CD4-positive, alpha-beta T cell (primary cell): ENCODE measurements at regions not wholly inside any gene's neighbourhood (a gene's known extent, or its start where the extent isn't known, plus 50 kb on each side); places are given as distances from the start of the nearest gene placed in this dataset.

Experiments used
- ATAC-seq: fragments of 200-7000 bp; cut with Tn5 transposase; one replicate; pipeline ENCODE4 v1.10.0; 2022; ENCODE audit warnings: mild to moderate bottlenecking; ENCODE audit not compliant: poor library complexity
- CTCF ChIA-PET: fragments of 350-600 bp; sonication (Branson Sonifier 250); formaldehyde crosslinking; loops from one replicate; lab custom pipeline; 2021; ENCODE audit warnings: antibody characterized with exemption, inconsistent platforms; lab: Charles Lee
- POLR2A ChIA-PET: fragments of 350-600 bp; sonication (Branson Sonifier 250); formaldehyde crosslinking; loops from one replicate; lab custom pipeline; 2021; ENCODE audit warnings: antibody characterized with exemption, inconsistent platforms; lab: Charles Lee
- DNase-seq, 14 experiments: peaks; one replicate each; pipeline ENCODE4 v3.0.0-alpha.2; 2013 to 2020; ENCODE audit warnings: mixed read lengths in 2 of 14
- H3K27ac ChIP-seq, 2 donors: one replicate each; pipeline versions ENCODE4 v1.5.1 to v1.7.0; 2013; ENCODE audit warnings: low read length in 2 of 2, low read depth in 1 of 2, mild to moderate bottlenecking in 1 of 2
- H3K27me3 ChIP-seq, 2 experiments: 1 replicate in 1 of 2; 2 replicates in 1 of 2; pipeline versions ENCODE4 v1.6.1 to v1.7.0; 2013; ENCODE audit warnings: low read length in 2 of 2, control low read depth in 1 of 2, mild to moderate bottlenecking in 1 of 2, moderate library complexity in 1 of 2; ENCODE audit not compliant: insufficient read depth in 2 of 2, control insufficient read depth in 1 of 2
- H3K36me3 ChIP-seq: one replicate; pipeline ENCODE4 v1.6.1; 2013; ENCODE audit warnings: low read length, control low read depth; ENCODE audit not compliant: insufficient read depth
- H3K4me1 ChIP-seq: one replicate; pipeline ENCODE4 v1.6.1; 2013; ENCODE audit warnings: low read length, control low read depth; ENCODE audit not compliant: insufficient read depth
- H3K4me3 ChIP-seq: one replicate; pipeline ENCODE4 v1.5.1; 2013; ENCODE audit warnings: mild to moderate bottlenecking, low read length, moderate library complexity
- H3K9me3 ChIP-seq, 2 experiments: 1 replicate in 1 of 2; 2 replicates in 1 of 2; pipeline versions ENCODE4 v1.6.1 to v1.7.0; 2013; ENCODE audit warnings: low read length in 2 of 2, mild to moderate bottlenecking in 2 of 2, control low read depth in 1 of 2, moderate library complexity in 1 of 2; ENCODE audit not compliant: control insufficient read depth in 1 of 2, insufficient read depth in 1 of 2
- H3K27ac Mint-ChIP-seq: one replicate; pipeline ENCODE4 v1.8.0; 2020; ENCODE audit warnings: mixed read lengths
- H3K27me3 Mint-ChIP-seq: one replicate; pipeline ENCODE4 v1.8.0; 2021; ENCODE audit warnings: mixed read lengths
- H3K36me3 Mint-ChIP-seq: one replicate; pipeline ENCODE4 v1.8.0; 2021; ENCODE audit warnings: low read depth, mixed read lengths
- H3K4me1 Mint-ChIP-seq: one replicate; pipeline ENCODE4 v1.8.0; 2021; ENCODE audit warnings: low read depth, mixed read lengths
- H3K4me3 Mint-ChIP-seq: one replicate; pipeline ENCODE4 v1.8.0; 2020; ENCODE audit warnings: mild to moderate bottlenecking, mixed read lengths
- H3K9me3 Mint-ChIP-seq: one replicate; pipeline ENCODE4 v1.8.0; 2020; ENCODE audit warnings: mixed read lengths
- intact Hi-C, 2 experiments: fragments of 100-400 bp; cut with DNase I in 1 of 2; cut with micrococcal nuclease in 1 of 2; formaldehyde crosslinking; loops; one replicate each; pipeline versions ENCODE4 v1.15.1 to v1.9.0; 2023 to 2025; cut with DNase I, micrococcal nuclease
- TF ChIP-seq, protein P1 (sequence below): fragments of 200-600 bp; IDR thresholded peaks from one replicate; pipeline ENCODE4 v1.8.0; 2022; ENCODE audit warnings: antibody characterized with exemption, mild to moderate bottlenecking

DNA sequence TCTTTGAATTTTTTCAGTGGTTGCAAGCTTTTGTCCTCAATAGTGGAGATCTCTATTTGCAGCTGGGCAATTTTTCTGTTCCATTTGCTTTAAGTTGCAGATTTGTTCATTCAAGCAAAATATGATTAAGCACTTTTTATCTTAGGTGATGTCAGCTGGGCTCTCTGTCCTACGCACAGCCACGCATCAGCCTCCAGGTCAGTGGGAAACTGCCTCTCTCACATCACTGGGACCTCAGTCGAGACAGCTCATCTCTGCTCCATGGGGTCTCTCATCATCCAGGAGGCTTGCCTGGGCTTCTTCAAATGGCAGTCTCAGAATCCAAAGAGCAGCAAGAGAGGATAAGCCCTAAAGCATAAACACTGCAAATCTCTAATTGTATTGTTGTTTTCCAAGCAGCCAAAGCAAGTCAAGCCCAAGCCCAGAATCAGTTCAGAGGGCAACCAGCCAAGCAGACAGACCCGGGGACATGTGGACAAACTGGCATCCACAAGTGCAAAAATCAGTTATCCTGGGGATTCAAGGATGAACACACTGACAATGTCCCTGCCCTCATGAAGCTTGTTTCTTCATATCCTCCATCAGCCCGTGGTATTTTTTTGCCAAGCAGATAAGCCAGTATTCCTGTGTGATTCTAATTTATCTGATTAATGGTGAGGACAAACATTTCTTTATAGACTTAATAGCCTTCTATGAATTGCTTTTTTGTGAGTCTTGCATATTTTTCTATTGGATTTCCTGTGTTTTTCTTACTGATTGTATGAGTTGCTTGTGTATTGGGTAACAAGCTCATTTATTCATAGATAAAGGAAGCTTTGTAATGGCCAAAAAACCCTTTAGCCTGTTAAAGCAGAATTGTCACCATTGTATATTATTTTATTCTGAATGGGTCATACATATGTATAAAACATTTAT lies 262.5 kb downstream of the GXYLT1 start:
- intact Hi-C loops: no loop called here
- TF ChIP-seq, protein P1, sequence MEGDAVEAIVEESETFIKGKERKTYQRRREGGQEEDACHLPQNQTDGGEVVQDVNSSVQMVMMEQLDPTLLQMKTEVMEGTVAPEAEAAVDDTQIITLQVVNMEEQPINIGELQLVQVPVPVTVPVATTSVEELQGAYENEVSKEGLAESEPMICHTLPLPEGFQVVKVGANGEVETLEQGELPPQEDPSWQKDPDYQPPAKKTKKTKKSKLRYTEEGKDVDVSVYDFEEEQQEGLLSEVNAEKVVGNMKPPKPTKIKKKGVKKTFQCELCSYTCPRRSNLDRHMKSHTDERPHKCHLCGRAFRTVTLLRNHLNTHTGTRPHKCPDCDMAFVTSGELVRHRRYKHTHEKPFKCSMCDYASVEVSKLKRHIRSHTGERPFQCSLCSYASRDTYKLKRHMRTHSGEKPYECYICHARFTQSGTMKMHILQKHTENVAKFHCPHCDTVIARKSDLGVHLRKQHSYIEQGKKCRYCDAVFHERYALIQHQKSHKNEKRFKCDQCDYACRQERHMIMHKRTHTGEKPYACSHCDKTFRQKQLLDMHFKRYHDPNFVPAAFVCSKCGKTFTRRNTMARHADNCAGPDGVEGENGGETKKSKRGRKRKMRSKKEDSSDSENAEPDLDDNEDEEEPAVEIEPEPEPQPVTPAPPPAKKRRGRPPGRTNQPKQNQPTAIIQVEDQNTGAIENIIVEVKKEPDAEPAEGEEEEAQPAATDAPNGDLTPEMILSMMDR: no peak
- ATAC-seq (no peak), DNase-seq (no peak)
- H3K4me1 ChIP-seq: no peaks in the 10 kb centered on the region
- no peaks in the 10 kb centered on the region for H3K4me1 Mint-ChIP-seq
- ChIA-PET CTCF (no interaction called here), POLR2A (interaction anchor here (0.6 kb wide), 1 partner anchor 169 kb away, joined by 3 read pairs; no protein-coding TSS in a partner anchor)
- peaks cover 9% of the 10 kb centered on the region for H3K27me3 Mint-ChIP-seq
- H3K9me3 Mint-ChIP-seq: no peaks in the 10 kb centered on the region
- H3K27me3 ChIP-seq: no peaks in the 10 kb centered on the region
- H3K36me3 Mint-ChIP-seq: no peaks in the 10 kb centered on the region
- no peaks in the 10 kb centered on the region for H3K36me3 ChIP-seq
- no peaks in the 10 kb centered on the region for H3K9me3 ChIP-seq
- H3K27ac Mint-ChIP-seq: no peak overlapping the region
- no peak overlapping the region for H3K4me3 Mint-ChIP-seq
- H3K27ac ChIP-seq: no peak overlapping the region
- no peak overlapping the region for H3K4me3 ChIP-seq

DNA sequence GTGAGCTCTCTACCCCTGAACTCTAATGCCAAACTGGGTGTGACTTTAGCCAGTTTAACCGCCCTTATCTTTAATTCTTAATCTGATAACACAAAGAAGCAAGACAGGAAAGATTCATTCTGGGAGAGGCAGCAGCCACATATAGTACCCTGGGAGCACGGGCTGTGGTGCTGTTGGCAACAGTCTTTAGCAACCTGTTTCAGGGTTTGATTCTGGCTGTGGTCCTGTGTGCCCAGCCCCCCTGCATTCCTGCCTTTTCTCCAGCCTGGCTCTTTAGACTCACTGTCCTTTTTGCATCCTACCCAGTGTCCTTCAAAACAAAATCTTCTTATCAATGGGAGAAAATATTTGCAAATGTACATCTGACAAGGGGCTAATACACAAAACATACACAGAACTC lies 275.2 kb downstream of the GXYLT1 start:
- peaks cover 0 to 4% of the 10 kb centered on the region in 2 experiments for H3K9me3 ChIP-seq
- intact Hi-C loops: no loop called here
- Mint-ChIP-seq H3K27ac (no peak overlapping the region), H3K4me3 (no peak overlapping the region), H3K27me3 (peaks cover 13% of the 10 kb centered on the region), H3K4me1 (no peaks in the 10 kb centered on the region), H3K9me3 (peaks cover 6% of the 10 kb centered on the region), H3K36me3 (no peaks in the 10 kb centered on the region)
- H3K36me3 ChIP-seq: no peaks in the 10 kb centered on the region
- TF ChIP-seq, protein P1: no peak
- ChIA-PET POLR2A (no interaction called here), CTCF (no interaction called here)
- H3K27me3 ChIP-seq: no peaks in the 10 kb centered on the region
- no peak overlapping the region for H3K27ac ChIP-seq
- H3K4me1 ChIP-seq: no peaks in the 10 kb centered on the region
- no peak overlapping the region for H3K4me3 ChIP-seq
- DNase-seq: no peak
- ATAC-seq: no peak

DNA sequence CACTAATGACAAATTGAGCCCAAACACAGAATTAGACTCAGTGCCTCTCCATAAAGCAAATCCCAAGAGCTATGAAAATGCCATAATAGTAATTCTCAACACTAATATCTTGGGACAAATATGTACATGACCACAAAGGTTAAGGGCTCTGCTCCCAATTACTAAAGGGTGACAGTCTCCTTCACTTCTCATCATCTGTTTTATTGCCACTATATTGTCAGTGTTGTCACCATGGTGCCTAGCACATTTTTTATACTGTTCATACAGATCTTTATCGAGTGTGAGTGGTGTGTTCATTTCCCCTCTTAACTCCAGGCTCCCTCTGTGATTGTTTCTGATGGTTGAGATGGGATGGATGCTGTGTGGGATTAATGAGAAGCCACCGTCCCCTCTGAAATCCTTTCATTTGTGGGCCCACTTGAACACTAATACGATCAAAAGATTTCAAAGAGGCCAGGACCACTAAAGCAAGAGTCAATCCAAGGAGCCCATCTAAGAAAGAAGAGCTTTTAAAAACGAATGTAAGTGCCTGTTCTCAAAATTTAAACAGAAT lies 277.7 kb downstream of the GXYLT1 start:
- Histone ChIP-seq H3K4me3 (no peak overlapping the region), H3K27me3 (no peaks in the 10 kb centered on the region), H3K9me3 (peaks cover 0 to 4% of the 10 kb centered on the region in 2 experiments), H3K27ac (no peak overlapping the region), H3K36me3 (no peaks in the 10 kb centered on the region), H3K4me1 (no peaks in the 10 kb centered on the region)
- CTCF ChIA-PET: no interaction called here
- ATAC-seq (no peak), DNase-seq (no peak)
- TF ChIP-seq, protein P1: no peak
- peaks cover 13% of the 10 kb centered on the region for H3K27me3 Mint-ChIP-seq
- no peak overlapping the region for H3K27ac Mint-ChIP-seq
- H3K36me3 Mint-ChIP-seq: no peaks in the 10 kb centered on the region
- POLR2A ChIA-PET: no interaction called here
- intact Hi-C loops: no loop called here
- H3K4me3 Mint-ChIP-seq: no peak overlapping the region
- no peaks in the 10 kb centered on the region for H3K4me1 Mint-ChIP-seq
- peaks cover 5% of the 10 kb centered on the region for H3K9me3 Mint-ChIP-seq
